GM23338 (cell line): ENCODE measurements at regions not wholly inside any gene's neighbourhood (a gene's known extent, or its start where the extent isn't known, plus 50 kb on each side); places are given as distances from the start of the nearest gene placed in this dataset.

ENCODE experiments used
- ATAC-seq: fragments of 200-7000 bp; cut with Tn5 transposase; 3 replicates; pipeline ENCODE4 v1.9.1; 2020
- DNase-seq: peaks from one replicate; pipeline ENCODE4 v3.0.0-alpha.2; 2015; ENCODE audit warnings: low spot score
- H2AFZ ChIP-seq: fragments of 200-600 bp; sonication (generic); 2 replicates; pipeline ENCODE4 v1.8.0; 2016; ENCODE audit warnings: antibody characterized with exemption, mild to moderate bottlenecking, moderate library complexity
- H3F3A ChIP-seq: fragments of 200-600 bp; sonication (generic); replicated peaks from 2 replicates; pipeline ENCODE4 v1.8.0; 2017; ENCODE audit warnings: antibody characterized with exemption, mixed run types, low read depth
- H3K27ac ChIP-seq: fragments of 200-600 bp; sonication (generic); 2 replicates; pipeline ENCODE4 v1.6.1; 2016; ENCODE audit warnings: low read depth
- H3K27me3 ChIP-seq: fragments of 200-600 bp; sonication (generic); 2 replicates; pipeline ENCODE4 v1.8.0; 2016; ENCODE audit warnings: mild to moderate bottlenecking, mixed run types, moderate library complexity; ENCODE audit not compliant: insufficient read depth
- H3K36me3 ChIP-seq: fragments of 200-600 bp; sonication (generic); 2 replicates; pipeline ENCODE4 v1.8.0; 2016; ENCODE audit warnings: mild to moderate bottlenecking; ENCODE audit not compliant: insufficient read depth
- H3K4me1 ChIP-seq: fragments of 200-600 bp; sonication (generic); 2 replicates; pipeline ENCODE4 v1.8.0; 2016; ENCODE audit warnings: mild to moderate bottlenecking, moderate library complexity; ENCODE audit not compliant: insufficient read depth
- H3K4me2 ChIP-seq: fragments of 200-600 bp; sonication (generic); 2 replicates; pipeline ENCODE4 v1.7.1; 2017; ENCODE audit warnings: mixed run types
- H3K4me3 ChIP-seq: fragments of 200-600 bp; sonication (generic); 2 replicates; pipeline ENCODE4 v1.6.1; 2016; ENCODE audit warnings: mixed run types
- H3K79me2 ChIP-seq: fragments of 200-600 bp; sonication (generic); replicated peaks from 2 replicates; pipeline ENCODE4 v1.8.0; 2017; ENCODE audit warnings: mild to moderate bottlenecking; ENCODE audit not compliant: insufficient read depth
- H3K9me2 ChIP-seq: fragments of 200-600 bp; sonication (generic); 2 replicates; pipeline ENCODE4 v1.8.0; 2017; ENCODE audit not compliant: insufficient read depth
- H4K20me1 ChIP-seq: fragments of 200-600 bp; sonication (generic); replicated peaks from 2 replicates; pipeline ENCODE4 v1.8.0; 2017; ENCODE audit warnings: mild to moderate bottlenecking; ENCODE audit not compliant: insufficient read depth
- H3K27ac Mint-ChIP-seq: 2 replicates; pipeline ENCODE4 v1.8.0; 2020; ENCODE audit warnings: inconsistent platforms, mild to moderate bottlenecking, moderate library complexity, mixed read lengths
- H3K27me3 Mint-ChIP-seq: 3 replicates; pipeline ENCODE4 v1.8.0; 2022; ENCODE audit warnings: low read depth, mild to moderate bottlenecking, moderate library complexity, mixed read lengths, inconsistent platforms; ENCODE audit not compliant: insufficient read depth, poor library complexity
- H3K36me3 Mint-ChIP-seq: 3 replicates; pipeline ENCODE4 v1.8.0; 2021; ENCODE audit warnings: low read depth, mild to moderate bottlenecking, inconsistent platforms, moderate library complexity, mixed read lengths
- H3K4me1 Mint-ChIP-seq: 3 replicates; pipeline ENCODE4 v1.8.0; 2020; ENCODE audit warnings: mild to moderate bottlenecking, inconsistent platforms, mixed read lengths
- H3K4me3 Mint-ChIP-seq: 3 replicates; pipeline ENCODE4 v1.8.0; 2021; ENCODE audit warnings: moderate library complexity, mild to moderate bottlenecking, inconsistent platforms, mixed read lengths
- H3K9me3 Mint-ChIP-seq: 3 replicates; pipeline ENCODE4 v1.8.0; 2020; ENCODE audit warnings: moderate library complexity, mild to moderate bottlenecking, inconsistent platforms, mixed read lengths
- CREB1 ChIP-seq: fragments of 250-450 bp; sonication (Bioruptor Pico); IDR thresholded peaks from 2 replicates; pipeline ENCODE4 v1.5.0; 2020; ENCODE audit warnings: low read depth, mild to moderate bottlenecking, moderate library complexity
- EZH2 ChIP-seq: fragments of 200-600 bp; sonication (generic); IDR thresholded peaks from one replicate; pipeline ENCODE4 v1.8.0; 2017; ENCODE audit warnings: antibody characterized with exemption, mild to moderate bottlenecking, low read depth; ENCODE audit not compliant: unreplicated experiment
- EZH2phosphoT487 ChIP-seq: fragments of 200-600 bp; sonication (generic); IDR thresholded peaks from one replicate; pipeline ENCODE4 v1.8.1; 2018; ENCODE audit warnings: antibody characterized with exemption; ENCODE audit not compliant: unreplicated experiment
- JUNB ChIP-seq: IDR thresholded peaks from one replicate; pipeline ENCODE4 v1.6.1; 2016; ENCODE audit warnings: antibody characterized with exemption; ENCODE audit not compliant: unreplicated experiment
- NANOG ChIP-seq: IDR thresholded peaks from 2 replicates; pipeline ENCODE4 v1.6.1; 2016; ENCODE audit warnings: antibody characterized with exemption, borderline replicate concordance
- POLR2AphosphoS5 ChIP-seq: IDR thresholded peaks from 2 replicates; pipeline ENCODE4 v1.6.1; 2016; ENCODE audit warnings: antibody characterized with exemption, low read depth
- STAT1 ChIP-seq: IDR thresholded peaks from one replicate; pipeline ENCODE4 v1.6.1; 2016; ENCODE audit warnings: antibody characterized with exemption; ENCODE audit not compliant: unreplicated experiment
- ZNF114 ChIP-seq: fragments of 250-450 bp; sonication (Bioruptor Pico); IDR thresholded peaks from 2 replicates; pipeline ENCODE4 v1.5.0; 2020; ENCODE audit warnings: mild to moderate bottlenecking, moderate library complexity
- ZNF331 ChIP-seq: fragments of 250-450 bp; sonication (Bioruptor Pico); IDR thresholded peaks from 2 replicates; pipeline ENCODE4 v1.5.0; 2020; ENCODE audit warnings: low read depth, mild to moderate bottlenecking, moderate library complexity
- TF ChIP-seq, protein P1 (sequence below): IDR thresholded peaks from 2 replicates; pipeline ENCODE4 v1.6.1; 2016; ENCODE audit warnings: antibody characterized with exemption
- TF ChIP-seq, protein P2 (sequence below): IDR thresholded peaks from one replicate; pipeline ENCODE4 v1.6.1; 2018; ENCODE audit warnings: antibody characterized with exemption; ENCODE audit not compliant: unreplicated experiment
- TF ChIP-seq, protein P3 (sequence below), 2 experiments: fragments of 200-600 bp in 1 of 2; sonication (generic) in 1 of 2; conservative IDR thresholded peaks; 2 replicates each; pipeline versions ENCODE4 v1.5.1 to v1.6.1; 2016 to 2017; ENCODE audit warnings: antibody characterized with exemption in 2 of 2, low read depth in 2 of 2, mild to moderate bottlenecking in 2 of 2, moderate library complexity in 1 of 2

DNA sequence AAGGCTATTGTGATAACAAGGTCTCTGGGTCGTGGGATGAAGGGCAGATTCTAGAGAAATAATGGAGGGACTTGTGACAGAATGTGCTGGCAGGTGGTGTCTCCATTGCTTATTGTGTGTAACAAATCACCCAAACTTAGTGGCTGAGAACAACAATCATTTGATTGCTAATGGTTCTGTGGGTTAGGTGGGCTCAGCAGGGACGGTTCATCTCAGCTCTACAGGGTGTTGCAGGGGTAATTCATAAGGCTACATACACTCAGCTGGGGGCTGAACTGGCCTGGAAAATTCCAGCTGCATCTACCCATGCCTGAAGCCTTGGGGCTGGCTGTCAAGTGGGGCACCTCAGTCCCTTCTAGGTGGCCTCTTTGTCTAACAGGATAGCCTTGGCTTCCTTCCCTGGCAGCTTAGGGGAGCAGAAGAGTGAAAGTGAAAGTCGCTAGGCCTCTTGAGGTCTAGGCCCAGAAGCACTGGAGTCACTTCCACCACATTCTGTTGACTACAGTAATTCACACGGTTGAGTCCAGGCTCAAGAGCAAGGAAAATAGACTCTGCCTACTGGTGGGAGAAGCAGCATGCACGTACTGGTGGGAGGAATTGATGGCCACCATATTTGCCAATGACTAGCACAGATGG is 308.9 kb downstream of the MN1 start:
- TF ChIP-seq ZNF331 (peak; percentile 78), ZNF114 (no peak)
- no peaks in the 10 kb centered on the region for H4K20me1 ChIP-seq
- H3K4me1 ChIP-seq, result no peaks in the 10 kb centered on the region
- H3K4me2 ChIP-seq, result no peak overlapping the region
- H3K27ac Mint-ChIP-seq, result no peak overlapping the region
- ATAC-seq, result no peak
- H3K36me3 Mint-ChIP-seq, result peaks cover 6% of the 10 kb centered on the region; the same call in 1 of the 3 replicates
- peaks cover 12% of the 10 kb centered on the region for H3K9me3 Mint-ChIP-seq
- no peaks in the 10 kb centered on the region for H3K27me3 ChIP-seq
- H3F3A ChIP-seq, result no peaks in the 10 kb centered on the region
- H3K79me2 ChIP-seq, result no peaks in the 10 kb centered on the region
- DNase-seq, result no peak
- H3K4me3 ChIP-seq, result no peak overlapping the region
- peaks cover 9% of the 10 kb centered on the region; the same call in 2 of the 3 replicates for H3K4me1 Mint-ChIP-seq
- H2AFZ ChIP-seq, result no peak overlapping the region
- H3K4me3 Mint-ChIP-seq, result no peak overlapping the region
- H3K27ac ChIP-seq, result no peak overlapping the region
- no peaks in the 10 kb centered on the region for H3K36me3 ChIP-seq
- peaks cover 15% of the 10 kb centered on the region for H3K27me3 Mint-ChIP-seq
- H3K9me2 ChIP-seq, result no peaks in the 10 kb centered on the region

DNA sequence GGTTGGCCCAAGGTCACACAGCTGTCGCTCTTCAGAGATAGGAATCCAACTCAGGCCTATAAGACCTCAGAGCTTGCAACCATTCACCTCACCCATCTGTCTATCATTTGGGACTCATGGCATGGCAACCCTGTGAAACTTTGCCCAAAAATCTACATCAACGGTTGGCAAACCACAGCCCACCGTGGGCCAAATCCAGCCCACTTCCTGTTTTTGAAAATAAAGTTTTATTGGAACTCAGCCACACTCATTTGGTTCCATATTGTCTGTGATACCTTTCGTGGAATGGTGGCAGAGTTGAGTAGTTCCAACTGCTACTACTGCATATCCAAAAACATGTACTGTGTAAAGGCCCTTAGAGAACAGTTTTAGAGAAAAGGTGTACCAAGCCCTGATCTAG is 307.8 kb downstream of the MN1 start:
- Histone ChIP-seq H3K4me3 (no peak overlapping the region), H3K27ac (no peak overlapping the region), H4K20me1 (no peaks in the 10 kb centered on the region), H3K27me3 (no peaks in the 10 kb centered on the region), H3K79me2 (no peaks in the 10 kb centered on the region), H3F3A (no peaks in the 10 kb centered on the region), H3K4me1 (no peaks in the 10 kb centered on the region), H3K4me2 (no peak overlapping the region), H3K9me2 (no peaks in the 10 kb centered on the region), H2AFZ (no peak overlapping the region), H3K36me3 (no peaks in the 10 kb centered on the region)
- Mint-ChIP-seq H3K27ac (no peak overlapping the region), H3K4me3 (no peak overlapping the region), H3K27me3 (peaks cover 15% of the 10 kb centered on the region), H3K36me3 (peaks cover 6% of the 10 kb centered on the region; the same call in 1 of the 3 replicates), H3K9me3 (peaks cover 12% of the 10 kb centered on the region), H3K4me1 (peaks cover 11% of the 10 kb centered on the region)
- ATAC-seq, result no peak
- no peak for TF ChIP-seq JUNB
- no peak for TF ChIP-seq POLR2AphosphoS5
- DNase-seq, result no peak

DNA sequence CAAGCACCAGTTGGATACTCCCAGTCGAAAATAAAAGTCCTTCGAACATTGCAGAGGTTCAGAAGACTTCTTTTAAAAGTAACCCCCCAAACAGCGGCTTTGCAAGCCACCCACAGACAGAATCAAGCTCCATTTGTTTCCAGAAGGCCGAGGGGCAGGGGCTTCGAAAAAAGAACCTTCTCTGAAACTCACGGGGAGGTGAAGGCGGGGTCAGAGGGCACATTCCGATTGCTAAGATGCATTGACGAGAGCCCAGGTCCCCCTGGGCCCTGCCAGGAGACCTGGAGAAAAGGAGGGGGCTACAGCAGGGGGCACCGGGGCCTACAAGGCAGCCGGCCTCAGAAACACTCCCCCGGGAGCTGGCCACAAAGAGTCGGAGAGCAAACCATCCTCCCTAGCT is 306.8 kb downstream of the MN1 start:
- H3K36me3 Mint-ChIP-seq, result peaks cover 6% of the 10 kb centered on the region; the same call in 1 of the 3 replicates
- peak; percentile 77 for ATAC-seq
- Histone ChIP-seq H3K36me3 (no peaks in the 10 kb centered on the region), H2AFZ (no peak overlapping the region), H3K4me2 (no peak overlapping the region), H3K27me3 (no peaks in the 10 kb centered on the region), H3F3A (no peaks in the 10 kb centered on the region), H3K79me2 (no peaks in the 10 kb centered on the region), H3K4me1 (no peaks in the 10 kb centered on the region), H3K9me2 (no peaks in the 10 kb centered on the region), H4K20me1 (no peaks in the 10 kb centered on the region), H3K4me3 (no peak overlapping the region), H3K27ac (no peak overlapping the region)
- no peak overlapping the region for H3K4me3 Mint-ChIP-seq
- H3K9me3 Mint-ChIP-seq, result peaks cover 12% of the 10 kb centered on the region
- H3K27me3 Mint-ChIP-seq, result peaks cover 15% of the 10 kb centered on the region
- H3K27ac Mint-ChIP-seq, result no peak overlapping the region
- DNase-seq, result peak; percentile 32
- H3K4me1 Mint-ChIP-seq, result peaks cover 14% of the 10 kb centered on the region
- TF ChIP-seq, protein P1, sequence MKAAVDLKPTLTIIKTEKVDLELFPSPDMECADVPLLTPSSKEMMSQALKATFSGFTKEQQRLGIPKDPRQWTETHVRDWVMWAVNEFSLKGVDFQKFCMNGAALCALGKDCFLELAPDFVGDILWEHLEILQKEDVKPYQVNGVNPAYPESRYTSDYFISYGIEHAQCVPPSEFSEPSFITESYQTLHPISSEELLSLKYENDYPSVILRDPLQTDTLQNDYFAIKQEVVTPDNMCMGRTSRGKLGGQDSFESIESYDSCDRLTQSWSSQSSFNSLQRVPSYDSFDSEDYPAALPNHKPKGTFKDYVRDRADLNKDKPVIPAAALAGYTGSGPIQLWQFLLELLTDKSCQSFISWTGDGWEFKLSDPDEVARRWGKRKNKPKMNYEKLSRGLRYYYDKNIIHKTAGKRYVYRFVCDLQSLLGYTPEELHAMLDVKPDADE, result no peak
- TF ChIP-seq STAT1 (no peak), EZH2 (no peak), NANOG (no peak), POLR2AphosphoS5 (no peak), JUNB (no peak), ZNF114 (no peak), CREB1 (CRISPR knock-in tag) (no peak), EZH2phosphoT487 (no peak)
- TF ChIP-seq, protein P2, sequence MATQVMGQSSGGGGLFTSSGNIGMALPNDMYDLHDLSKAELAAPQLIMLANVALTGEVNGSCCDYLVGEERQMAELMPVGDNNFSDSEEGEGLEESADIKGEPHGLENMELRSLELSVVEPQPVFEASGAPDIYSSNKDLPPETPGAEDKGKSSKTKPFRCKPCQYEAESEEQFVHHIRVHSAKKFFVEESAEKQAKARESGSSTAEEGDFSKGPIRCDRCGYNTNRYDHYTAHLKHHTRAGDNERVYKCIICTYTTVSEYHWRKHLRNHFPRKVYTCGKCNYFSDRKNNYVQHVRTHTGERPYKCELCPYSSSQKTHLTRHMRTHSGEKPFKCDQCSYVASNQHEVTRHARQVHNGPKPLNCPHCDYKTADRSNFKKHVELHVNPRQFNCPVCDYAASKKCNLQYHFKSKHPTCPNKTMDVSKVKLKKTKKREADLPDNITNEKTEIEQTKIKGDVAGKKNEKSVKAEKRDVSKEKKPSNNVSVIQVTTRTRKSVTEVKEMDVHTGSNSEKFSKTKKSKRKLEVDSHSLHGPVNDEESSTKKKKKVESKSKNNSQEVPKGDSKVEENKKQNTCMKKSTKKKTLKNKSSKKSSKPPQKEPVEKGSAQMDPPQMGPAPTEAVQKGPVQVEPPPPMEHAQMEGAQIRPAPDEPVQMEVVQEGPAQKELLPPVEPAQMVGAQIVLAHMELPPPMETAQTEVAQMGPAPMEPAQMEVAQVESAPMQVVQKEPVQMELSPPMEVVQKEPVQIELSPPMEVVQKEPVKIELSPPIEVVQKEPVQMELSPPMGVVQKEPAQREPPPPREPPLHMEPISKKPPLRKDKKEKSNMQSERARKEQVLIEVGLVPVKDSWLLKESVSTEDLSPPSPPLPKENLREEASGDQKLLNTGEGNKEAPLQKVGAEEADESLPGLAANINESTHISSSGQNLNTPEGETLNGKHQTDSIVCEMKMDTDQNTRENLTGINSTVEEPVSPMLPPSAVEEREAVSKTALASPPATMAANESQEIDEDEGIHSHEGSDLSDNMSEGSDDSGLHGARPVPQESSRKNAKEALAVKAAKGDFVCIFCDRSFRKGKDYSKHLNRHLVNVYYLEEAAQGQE, result no peak
- TF ChIP-seq, protein P3, sequence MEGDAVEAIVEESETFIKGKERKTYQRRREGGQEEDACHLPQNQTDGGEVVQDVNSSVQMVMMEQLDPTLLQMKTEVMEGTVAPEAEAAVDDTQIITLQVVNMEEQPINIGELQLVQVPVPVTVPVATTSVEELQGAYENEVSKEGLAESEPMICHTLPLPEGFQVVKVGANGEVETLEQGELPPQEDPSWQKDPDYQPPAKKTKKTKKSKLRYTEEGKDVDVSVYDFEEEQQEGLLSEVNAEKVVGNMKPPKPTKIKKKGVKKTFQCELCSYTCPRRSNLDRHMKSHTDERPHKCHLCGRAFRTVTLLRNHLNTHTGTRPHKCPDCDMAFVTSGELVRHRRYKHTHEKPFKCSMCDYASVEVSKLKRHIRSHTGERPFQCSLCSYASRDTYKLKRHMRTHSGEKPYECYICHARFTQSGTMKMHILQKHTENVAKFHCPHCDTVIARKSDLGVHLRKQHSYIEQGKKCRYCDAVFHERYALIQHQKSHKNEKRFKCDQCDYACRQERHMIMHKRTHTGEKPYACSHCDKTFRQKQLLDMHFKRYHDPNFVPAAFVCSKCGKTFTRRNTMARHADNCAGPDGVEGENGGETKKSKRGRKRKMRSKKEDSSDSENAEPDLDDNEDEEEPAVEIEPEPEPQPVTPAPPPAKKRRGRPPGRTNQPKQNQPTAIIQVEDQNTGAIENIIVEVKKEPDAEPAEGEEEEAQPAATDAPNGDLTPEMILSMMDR (conservative IDR thresholded peaks at IDR 0.05; ENCODE audit: low read depth in 2 of 2), result no peak
